HG03159 (cell line): ENCODE measurements at regions not wholly inside any gene's neighbourhood (a gene's known extent, or its start where the extent isn't known, plus 50 kb on each side); places are given as distances from the start of the nearest gene placed in this dataset.

Source experiments
- ATAC-seq: cut with Tn5 transposase; IDR thresholded peaks from one replicate; pipeline ENCODE4 v1.9.1; 2021; ENCODE audit warnings: mild to moderate bottlenecking, moderate library complexity; ENCODE audit not compliant: unreplicated experiment

DNA sequence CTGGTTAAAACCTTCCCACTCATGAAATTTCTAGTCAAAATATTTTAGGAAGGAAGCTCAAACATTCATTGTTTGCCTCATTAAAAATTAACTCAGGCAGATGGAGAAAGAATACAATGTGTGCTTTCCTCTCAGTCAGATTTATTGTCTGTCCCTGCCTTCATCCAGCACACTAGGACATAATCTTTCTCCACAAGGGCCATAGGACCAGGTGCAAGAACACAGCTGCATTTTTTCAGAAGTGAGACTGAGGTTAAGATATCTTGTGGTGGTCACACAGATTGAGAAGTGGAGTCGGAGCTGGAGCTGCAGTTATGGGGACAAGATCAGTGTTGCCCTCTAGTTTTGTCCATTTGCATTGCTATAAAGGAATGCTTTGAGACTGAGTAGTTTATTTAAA lies 666.3 kb downstream of the CCSER2 start:
- ATAC-seq: no peak

DNA sequence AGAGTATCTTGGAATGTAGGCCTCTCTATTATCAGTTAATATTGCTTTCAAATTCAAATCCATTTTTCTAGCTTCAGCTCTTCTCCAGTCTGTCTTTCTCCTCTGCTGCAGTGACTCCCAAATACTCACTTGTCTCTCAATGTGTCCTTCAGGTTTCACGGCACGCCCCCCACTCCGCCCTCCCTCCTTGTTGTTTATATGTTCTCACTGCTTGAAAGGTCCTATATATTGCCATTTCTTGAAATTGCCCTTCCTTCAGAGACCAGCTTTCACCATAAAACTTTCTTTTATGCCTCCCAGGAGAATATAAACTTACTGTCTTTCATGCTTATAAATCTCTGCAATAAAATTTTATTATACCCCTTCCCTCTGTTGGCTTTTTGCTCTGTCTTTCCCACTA lies 668.2 kb downstream of the CCSER2 start:
- ATAC-seq: no peak

DNA sequence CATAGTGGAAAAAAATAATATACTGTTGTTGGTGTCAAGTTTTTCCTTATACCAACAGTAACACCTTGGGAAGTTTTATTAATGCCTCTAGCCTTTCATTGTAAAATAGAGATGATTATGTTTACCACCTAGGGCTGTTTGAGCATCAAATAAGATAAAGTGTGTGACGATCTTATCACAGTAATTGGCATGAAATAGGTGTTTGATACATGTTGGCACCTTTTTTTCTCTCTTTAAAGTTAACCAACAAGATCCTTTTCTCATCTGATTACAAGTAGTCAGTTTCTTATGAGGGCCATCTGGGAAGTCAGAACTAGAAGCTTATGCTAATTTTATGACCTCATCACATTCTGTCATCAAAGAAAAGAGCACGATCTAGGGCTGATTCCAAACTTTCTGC lies 669.5 kb downstream of the CCSER2 start:
- ATAC-seq: no peak

DNA sequence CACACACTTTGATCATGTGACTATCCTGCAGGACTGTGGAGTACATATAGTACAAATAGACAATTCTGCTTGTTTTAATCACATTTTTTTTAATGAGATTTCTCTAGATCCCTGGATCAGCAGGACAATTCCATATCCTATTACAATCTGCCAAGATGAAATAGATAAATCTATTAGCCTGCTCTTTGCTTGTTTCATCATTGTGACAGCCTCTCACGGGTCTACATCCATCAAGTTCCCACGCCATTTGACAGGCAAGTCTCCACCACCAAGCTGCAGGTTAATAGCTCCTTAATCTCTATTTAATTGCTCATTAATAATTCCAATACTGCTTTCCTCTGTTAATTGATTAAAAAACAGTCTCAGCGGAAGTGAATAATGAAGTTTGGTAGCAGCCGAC lies 671.5 kb downstream of the CCSER2 start:
- ATAC-seq: no peak

DNA sequence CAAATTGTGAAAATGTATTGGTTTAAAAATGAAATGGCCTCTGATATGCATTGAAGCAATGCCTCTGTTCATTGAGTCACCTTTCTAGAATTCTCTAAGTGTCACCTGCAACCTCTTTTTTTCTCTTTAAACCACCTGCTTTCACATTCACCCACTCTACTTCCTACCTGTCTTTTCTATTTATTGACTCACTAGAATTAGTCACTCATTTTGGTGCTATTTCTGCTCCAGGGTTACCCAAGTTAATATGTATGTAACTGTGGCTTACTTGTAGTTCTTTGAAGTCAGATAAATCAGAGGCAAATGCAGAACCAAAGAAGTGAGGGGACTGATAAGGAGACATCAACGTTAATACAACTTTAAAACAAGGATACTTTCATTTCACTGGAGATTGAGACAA lies 674.7 kb downstream of the CCSER2 start:
- peak; percentile 57 for ATAC-seq

DNA sequence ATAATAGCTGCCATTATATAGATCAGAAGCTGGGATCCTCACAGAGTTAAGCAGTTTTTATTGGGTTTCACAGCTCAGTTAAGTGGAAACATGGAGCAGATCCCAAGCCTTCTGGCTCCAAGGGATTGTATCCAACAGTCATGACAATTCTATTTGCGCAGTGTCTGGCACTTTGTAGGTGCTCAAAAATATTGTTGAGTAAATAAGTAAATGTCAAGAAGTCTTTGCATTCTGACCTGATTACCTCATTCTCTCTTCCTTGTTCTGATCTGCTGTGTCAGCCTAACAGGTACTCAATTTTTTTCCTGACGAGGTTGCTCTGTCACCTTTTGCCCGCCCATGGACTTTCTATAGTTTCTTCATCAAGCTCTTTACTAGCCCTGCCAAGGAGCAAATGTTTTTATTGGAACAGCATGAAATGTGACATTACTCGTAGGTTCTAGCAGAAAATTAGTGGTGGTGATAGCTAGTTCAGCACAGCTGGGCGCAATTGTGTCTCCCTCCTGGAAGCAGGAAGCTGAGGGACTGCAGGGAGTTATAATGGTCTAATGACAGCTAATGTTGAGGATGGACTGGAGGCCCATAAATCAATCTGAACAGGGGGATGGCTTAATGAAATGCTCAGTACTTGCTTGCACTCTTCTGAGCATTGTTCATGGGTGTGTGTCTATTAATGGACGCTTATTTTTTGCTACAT lies 680.2 kb downstream of the CCSER2 start:
- ATAC-seq: no peak

DNA sequence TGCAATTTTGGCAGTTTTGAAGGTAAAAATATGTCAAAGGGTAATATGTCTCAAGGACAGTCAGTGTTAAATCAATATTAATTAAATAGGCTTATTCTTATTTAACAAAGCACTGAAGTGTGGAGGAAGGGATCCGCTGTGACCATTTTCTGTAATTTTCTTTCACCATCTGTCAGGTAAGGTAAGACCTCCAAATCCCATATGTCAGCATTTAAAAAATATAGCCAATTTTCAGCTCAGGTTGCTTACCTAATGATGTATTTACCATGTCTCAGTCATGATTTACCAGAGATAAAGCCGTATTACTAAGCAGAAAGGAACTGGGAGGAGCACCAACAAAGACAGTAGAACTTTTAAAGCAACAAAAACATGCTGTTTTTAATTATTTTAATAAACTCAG lies 683.9 kb downstream of the CCSER2 start:
- no peak for ATAC-seq

DNA sequence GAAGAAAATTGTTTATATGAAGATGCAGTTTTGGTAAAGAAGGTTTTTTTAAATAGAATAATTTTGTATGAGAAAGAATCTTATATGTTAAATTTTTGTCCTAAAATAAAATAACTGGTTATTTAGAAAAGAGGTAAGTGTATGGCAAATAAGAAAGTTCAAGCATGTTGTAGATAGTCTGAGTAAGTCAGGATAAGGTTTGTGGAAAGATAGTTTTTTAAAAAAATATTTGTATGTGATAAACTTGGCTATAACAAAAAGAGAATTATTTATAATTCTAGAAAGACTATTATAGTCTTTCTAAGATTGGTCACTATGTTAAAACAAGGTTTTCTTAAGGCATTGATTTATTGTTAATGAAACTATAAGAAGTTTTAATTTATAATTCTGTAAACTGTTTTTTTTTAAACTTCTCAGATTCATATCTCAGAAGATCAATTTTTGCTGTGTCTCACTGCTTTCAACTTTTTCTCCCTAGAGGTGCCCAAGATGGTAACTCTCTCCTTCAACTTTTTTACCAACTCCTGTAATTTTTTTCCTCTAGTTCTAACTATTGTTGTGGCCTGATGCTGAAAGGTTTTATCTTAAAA lies 698.6 kb downstream of the CCSER2 start:
- no peak for ATAC-seq

DNA sequence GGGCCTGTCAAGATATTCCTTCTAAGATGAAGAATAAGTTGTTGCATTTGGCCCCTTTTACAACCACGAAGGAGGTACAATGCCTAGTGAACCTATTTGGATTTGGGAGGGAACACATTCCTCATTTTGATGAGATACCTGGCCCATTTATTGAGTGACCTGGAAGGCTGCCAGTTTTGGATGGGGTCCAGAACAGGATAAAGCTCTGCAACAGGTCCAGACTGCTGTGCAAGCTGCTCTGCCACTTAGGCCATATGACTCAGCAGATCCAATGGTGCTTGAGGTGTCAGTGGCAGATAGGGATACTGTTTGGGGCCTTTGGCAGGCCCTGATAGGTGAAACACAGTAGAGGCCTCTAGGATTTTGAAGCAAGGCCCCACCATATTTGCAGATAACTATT lies 704.6 kb downstream of the CCSER2 start:
- ATAC-seq: no peak

DNA sequence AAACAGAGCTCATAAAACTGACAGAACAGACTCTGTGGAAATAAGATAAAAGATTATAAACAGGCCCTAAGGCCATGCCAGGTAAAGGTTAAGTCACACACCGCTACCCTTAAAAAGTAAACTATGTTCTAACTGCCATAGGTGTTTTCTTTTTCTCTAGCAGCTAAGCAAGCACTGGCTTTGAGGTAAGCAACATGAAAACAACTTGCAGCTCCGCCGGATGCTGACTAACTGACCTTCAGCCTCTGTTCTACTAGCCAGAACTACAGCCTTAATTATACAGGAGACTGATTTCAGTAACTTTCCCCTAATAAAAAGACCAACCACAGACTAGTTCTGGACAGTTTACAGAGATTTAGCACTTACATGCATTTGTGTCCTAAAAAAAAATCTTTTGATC lies 708.3 kb downstream of the CCSER2 start:
- no peak for ATAC-seq

DNA sequence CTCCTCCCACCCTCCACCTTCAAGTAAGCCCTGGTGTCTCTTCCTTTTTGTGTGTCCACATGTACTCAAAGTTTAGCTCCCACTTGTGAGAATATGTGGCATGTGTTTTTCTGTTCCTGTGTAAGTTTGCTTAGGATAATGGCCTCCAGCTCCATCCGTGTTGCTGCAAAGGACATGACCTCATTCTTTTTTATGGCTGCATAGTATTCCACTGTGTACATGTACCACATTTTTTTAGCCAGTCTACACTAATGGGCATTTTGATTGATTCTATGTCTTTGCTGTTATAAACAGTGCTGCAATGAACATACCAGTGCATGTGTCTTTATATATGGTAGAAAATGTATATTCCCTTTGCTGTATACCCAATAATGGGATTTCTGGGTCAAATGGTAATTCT lies 710.9 kb downstream of the CCSER2 start:
- ATAC-seq: no peak

DNA sequence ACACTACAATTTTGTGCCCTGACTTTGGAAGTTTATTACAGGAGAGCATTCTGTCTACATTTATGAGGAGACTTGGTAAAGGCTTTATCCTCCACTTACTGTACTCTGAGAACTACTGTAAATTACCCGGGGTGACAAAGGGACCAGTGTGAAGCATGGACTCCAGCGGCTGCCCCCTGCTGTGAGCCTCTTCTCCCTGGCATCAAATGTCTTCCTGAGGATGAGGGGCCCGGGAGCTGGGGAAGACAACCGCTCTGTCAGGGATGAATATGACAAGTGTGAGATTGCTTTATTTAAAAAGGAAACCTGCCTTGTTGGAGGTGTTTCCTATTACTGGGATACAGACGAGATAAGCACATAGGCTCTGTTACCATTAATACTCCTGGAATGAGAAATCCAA lies 714.8 kb downstream of the CCSER2 start:
- ATAC-seq: no peak

DNA sequence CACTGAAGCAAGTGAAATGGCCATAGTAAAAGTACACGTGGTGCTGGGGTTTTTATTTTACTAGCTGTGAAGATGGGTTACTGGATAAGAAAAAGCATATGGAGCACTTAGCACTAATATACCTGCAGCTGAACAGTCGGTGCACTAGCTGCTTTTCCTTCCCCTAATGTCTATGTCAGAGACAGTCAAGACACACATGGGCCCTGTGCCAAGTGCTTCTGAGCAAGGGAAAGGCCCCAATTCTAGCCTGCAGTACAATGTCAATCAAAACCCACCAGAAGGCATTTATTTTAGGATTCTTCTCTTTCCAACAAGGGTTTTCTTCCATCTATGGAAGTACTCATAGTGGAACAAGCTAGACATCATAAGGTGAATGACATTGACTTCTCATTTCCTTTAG lies 716.7 kb downstream of the CCSER2 start:
- ATAC-seq: no peak

DNA sequence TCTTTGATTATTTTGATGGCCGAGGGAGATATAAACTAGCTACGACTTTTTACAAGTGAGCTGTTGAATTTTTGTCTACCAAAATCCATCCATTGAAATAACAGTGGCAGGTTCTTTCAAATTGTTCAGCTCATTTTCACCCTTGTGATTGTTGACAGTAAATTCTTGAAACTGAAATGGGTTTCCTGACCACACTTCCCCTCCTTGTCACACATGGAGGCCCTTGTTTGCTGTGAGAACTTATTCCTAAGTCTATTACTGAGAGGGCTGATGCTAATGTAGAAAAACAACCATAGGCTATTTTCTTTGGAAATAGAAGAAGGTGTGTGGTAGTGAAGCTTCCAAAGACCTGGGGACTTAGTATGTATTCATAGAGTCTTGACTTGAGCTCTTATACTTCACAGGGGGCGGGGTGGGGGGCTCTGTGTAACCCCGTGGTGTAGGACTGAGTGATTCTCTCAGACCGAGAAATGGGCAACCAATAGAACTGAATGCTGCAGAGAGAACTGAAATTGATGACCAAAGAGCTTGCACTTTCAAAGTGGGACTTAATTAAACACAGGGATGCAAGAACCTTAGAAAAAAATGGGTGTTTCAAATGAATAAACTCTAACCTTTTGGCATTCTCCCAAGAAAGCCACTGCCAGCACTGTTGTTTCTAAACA lies 718.9 kb downstream of the CCSER2 start:
- ATAC-seq: peak; percentile 60

DNA sequence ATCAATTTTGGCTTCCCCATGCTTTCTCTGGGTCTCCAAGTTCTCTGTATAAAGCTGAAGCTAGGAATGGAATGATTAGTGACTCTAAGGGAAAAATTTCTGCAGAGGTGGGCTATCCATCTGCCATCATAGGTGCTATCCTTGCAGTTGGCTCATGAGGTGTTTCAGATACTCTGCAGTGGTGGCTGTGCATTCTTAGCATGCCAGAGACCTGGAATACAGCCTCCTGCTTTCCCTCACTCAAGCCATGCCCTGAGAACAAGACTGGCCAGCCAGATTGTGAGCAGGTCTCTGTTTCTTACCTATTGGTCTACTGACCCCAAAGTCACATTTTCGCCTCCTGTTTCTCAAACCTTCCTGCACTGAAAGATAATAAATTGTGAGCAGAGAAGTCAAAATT lies 719.6 kb downstream of the CCSER2 start:
- no peak for ATAC-seq

DNA sequence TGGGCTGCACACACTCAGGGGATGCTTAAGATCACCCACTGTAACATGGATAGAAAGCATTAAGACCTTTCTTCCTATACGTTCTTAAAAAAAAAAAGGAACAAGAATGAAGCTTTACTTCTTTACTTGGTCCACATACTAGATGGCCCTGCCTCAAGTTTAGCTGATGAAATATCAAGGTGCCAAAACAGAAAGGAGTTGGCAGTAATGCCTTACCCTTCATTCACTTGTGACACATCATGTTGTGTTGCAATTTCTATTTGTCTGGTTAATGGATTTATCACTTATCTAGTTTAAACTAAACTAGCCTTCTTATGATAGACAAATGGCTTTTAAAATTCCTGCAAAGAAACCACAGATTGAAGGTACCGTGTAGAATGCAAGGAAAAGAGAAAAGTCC lies 720.3 kb downstream of the CCSER2 start:
- ATAC-seq: no peak

DNA sequence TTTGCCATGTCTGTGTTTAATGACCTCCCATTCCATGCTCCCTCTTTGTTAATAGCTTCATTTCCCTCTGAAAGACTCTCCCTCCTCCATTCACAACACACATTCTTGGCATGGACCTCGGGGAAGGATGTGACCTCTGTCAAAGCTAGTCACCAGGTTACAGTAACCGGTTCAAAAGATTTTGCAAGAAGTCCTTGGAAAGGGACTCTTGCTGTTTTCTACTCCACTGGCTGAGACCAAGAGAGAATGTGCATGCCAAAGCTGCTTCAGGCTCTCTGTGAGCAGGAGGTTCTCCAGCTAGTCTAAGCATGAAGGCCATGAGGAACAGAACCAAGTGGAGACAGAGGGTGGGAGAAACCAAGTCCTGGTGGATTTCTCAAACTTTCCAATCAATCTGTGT lies 732.6 kb downstream of the CCSER2 start:
- ATAC-seq: no peak

DNA sequence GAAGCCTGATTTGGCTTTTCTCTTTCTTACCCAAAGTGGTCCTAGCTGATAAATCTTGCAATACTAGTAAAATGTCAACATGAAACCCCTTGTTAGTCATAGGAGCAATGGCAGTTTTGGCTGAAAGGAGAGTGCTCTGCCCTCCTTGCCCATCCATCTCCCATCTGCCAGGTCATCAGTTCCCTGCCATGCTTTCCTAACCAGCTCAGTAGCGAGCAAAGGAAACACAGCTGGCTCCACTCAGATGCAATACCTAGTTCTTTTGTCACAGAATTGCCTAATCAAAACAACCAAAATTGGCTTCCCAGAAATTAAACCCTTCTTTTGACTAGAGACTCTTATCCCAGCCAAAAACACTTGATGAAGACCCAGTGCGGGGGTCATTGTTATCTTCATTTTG lies 733.0 kb downstream of the CCSER2 start:
- ATAC-seq: no peak

DNA sequence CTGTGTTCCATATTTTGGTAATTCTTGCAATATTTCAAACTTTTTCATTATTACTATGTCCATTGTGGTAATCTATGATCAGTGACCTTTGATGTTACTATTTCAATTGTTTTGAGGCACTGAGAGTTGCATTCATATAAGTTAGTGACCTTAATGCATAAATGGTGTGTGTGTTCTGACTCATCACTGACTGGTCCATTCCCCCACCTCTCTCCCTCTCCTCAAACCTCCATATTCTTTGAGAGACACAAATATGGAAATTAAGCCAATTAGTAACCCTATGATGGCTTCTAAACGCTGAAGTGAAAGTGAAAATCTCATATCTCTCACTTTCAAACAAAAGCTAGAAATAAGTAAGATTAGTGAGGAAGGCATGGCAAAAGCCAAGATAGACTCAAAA lies 739.6 kb downstream of the CCSER2 start:
- ATAC-seq: no peak

DNA sequence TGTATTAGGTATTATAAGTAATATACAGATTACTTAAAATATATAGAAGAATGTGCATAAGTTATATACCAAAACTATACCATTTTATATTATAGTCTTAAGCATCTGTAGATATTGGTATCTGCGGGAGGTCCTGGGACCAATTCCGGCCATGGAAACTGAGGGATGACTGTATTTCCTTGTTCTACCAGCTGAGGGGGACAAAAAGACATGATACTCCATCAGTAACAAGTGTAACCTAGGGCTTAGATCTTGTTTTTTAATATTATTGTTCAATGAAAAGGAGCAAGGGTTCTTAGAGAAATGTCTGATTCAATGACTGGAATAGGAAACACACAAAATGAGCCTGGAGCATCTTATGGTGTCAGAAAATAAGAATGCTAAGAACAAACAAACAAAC lies 752.5 kb downstream of the CCSER2 start:
- ATAC-seq: no peak

DNA sequence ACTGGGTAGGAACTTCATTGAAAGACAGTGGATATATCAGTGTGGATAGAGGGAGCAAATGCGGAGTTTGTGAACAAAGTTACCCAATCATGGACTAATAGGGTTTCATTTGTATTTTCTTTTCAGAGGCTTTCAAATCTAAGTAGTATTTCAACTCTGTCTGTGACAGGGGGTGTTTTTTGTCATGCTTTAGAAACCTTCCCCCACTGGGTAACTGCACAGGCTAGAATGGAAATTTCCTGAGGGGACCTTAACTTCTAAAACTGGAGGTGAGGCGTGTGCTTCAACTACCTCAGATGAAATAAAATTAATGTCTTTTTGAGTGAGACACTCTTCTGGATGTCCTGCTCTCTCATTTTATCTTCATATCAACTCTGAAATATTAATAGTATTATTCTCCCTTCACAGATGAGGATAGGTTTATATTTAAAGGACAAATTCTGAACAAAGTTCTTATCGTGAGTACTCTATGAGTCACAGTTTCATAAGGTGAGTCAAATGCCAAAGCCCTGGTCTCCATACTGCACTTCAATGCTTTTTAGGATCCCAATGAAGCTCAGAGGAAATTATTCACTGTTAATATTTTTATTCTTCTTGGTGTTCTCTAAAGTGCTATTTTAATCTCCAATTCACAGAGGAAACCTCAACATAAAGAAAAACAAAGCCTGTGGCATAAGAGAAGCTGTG lies 770.6 kb downstream of the CCSER2 start:
- ATAC-seq: no peak

DNA sequence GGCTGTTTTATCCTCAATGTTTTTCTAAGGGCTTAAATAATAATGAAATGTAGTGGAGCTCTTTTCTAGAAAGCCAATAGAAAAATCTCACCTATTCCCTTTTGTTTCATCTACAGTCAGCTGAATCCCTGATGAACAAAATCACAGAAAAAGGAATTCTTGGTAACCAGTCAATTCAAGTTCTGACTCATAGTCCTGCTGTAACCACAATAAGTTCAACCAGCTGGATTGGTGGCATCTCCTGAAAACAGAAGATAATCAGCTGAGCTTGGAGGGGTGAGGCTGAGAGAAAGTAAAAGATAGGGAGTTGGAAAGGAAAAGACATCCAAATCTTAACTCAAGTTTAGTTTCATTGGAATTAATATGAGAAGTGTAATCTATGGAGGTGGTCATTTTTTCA lies 772.1 kb downstream of the CCSER2 start:
- no peak for ATAC-seq
